ENCODE measurements at regions not wholly inside any gene's neighbourhood (a gene's known extent, or its start where the extent isn't known, plus 50 kb on each side); places are given as distances from the start of the nearest gene placed in this dataset.

- ChIA-PET CTCF (interaction anchor here (1.5 kb wide), 1 partner anchor 32 kb away, joined by 3 read pairs; no protein-coding TSS in a partner anchor), POLR2A (no interaction called here)
Observed at GRCh38 chr15:88385078-88385700, 82.0 kb downstream of the MRPL46 start.

GRCh38 chr15:88383354-88383753, 83.8 kb downstream of the MRPL46 start:
- CTCF ChIA-PET, result no interaction called here

GRCh38 chr15:88382482-88382983, 84.7 kb downstream of the MRPL46 start:
- POLR2A ChIA-PET, result no interaction called here
- CTCF ChIA-PET, result no interaction called here

More at GRCh38 chr15:88383354-88383753, 83.8 kb downstream of the MRPL46 start:
- POLR2A ChIA-PET, result no interaction called here

- ChIA-PET POLR2A (interaction anchor here (0.6 kb wide), 1 partner anchor 87 kb away, joined by 3 read pairs; no protein-coding TSS in a partner anchor), CTCF (interaction anchor here (0.5 kb wide), 1 partner anchor 122 kb away, joined by 3 read pairs; the partner anchor contains the start of gene NTRK3)
Observed at GRCh38 chr15:88378188-88378637, 89.0 kb downstream of the MRPL46 start.

- CTCF ChIA-PET, result no interaction called here
- POLR2A ChIA-PET, result no interaction called here
Observed at GRCh38 chr15:88377509-88377908, 89.7 kb downstream of the MRPL46 start.

GRCh38 chr15:88376574-88377174, 90.5 kb downstream of the MRPL46 start:
- ChIA-PET POLR2A (no interaction called here), CTCF (no interaction called here)

GRCh38 chr15:88375234-88375927, 91.8 kb downstream of the MRPL46 start:
- CTCF ChIA-PET, result no interaction called here

GRCh38 chr15:88365124-88365523, 102.1 kb downstream of the MRPL46 start:
- ChIA-PET CTCF (no interaction called here), POLR2A (no interaction called here)

More at GRCh38 chr15:88375234-88375927, 91.8 kb downstream of the MRPL46 start:
- POLR2A ChIA-PET, result no interaction called here

GRCh38 chr15:88348579-88349230, 92.2 kb upstream of the NTRK3 start:
- ChIA-PET POLR2A (no interaction called here), CTCF (no interaction called here)

- ChIA-PET POLR2A (no interaction called here), CTCF (no interaction called here)
Observed at GRCh38 chr15:88345962-88346361, 89.4 kb upstream of the NTRK3 start.

GRCh38 chr15:88344786-88345185, 88.2 kb upstream of the NTRK3 start:
- ChIA-PET POLR2A (no interaction called here), CTCF (no interaction called here)

- ChIA-PET POLR2A (no interaction called here), CTCF (no interaction called here)
Observed at GRCh38 chr15:88342666-88343065, 86.1 kb upstream of the NTRK3 start.

GRCh38 chr15:88341653-88342052, 85.1 kb upstream of the NTRK3 start:
- CTCF ChIA-PET, result no interaction called here

GRCh38 chr15:88341006-88341405, 84.5 kb upstream of the NTRK3 start:
- CTCF ChIA-PET, result no interaction called here
- POLR2A ChIA-PET, result no interaction called here

More at GRCh38 chr15:88341653-88342052, 85.1 kb upstream of the NTRK3 start:
- POLR2A ChIA-PET, result no interaction called here

GRCh38 chr15:88337993-88338392, 81.5 kb upstream of the NTRK3 start:
- POLR2A ChIA-PET, result no interaction called here

GRCh38 chr15:88335074-88335473, 78.5 kb upstream of the NTRK3 start:
- ChIA-PET CTCF (interaction anchor here (0.8 to 1.0 kb wide), 2 partner anchors 55 to 120 kb away, joined by 3 read pairs; no protein-coding TSS in a partner anchor), POLR2A (no interaction called here)

More at GRCh38 chr15:88337993-88338392, 81.5 kb upstream of the NTRK3 start:
- CTCF ChIA-PET, result no interaction called here

GRCh38 chr15:88334436-88334835, 77.9 kb upstream of the NTRK3 start:
- ChIA-PET POLR2A (no interaction called here), CTCF (interaction anchor here (0.8 to 1.0 kb wide), 2 partner anchors 54 to 120 kb away, joined by 3 read pairs; no protein-coding TSS in a partner anchor)

GRCh38 chr15:88331291-88331690, 74.8 kb upstream of the NTRK3 start:
- ChIA-PET POLR2A (no interaction called here), CTCF (interaction anchor here (1.5 kb wide), 1 partner anchor 84 kb away, joined by 4 read pairs; no protein-coding TSS in a partner anchor)

GRCh38 chr15:88326924-88327323, 70.4 kb upstream of the NTRK3 start:
- CTCF ChIA-PET, result no interaction called here

GRCh38 chr15:88324741-88325065, 68.2 kb upstream of the NTRK3 start:
- CTCF ChIA-PET, result no interaction called here
- POLR2A ChIA-PET, result no interaction called here

More at GRCh38 chr15:88326924-88327323, 70.4 kb upstream of the NTRK3 start:
- POLR2A ChIA-PET, result no interaction called here

Data from activated CD8-positive, alpha-beta memory T cell treated with anti-CD3 and anti-CD28 coated beads for 36 hours (primary cell).